Adrenal gland (tissue), 5 donors: ENCODE measurements at regions not wholly inside any gene's neighbourhood (a gene's known extent, or its start where the extent isn't known, plus 50 kb on each side); places are given as distances from the start of the nearest gene placed in this dataset.

Experiments used
- CTCF ChIP-seq, 6 experiments: fragments of 450-650 bp in 4 of 6; fragments of 200-600 bp in 2 of 6; sonication (generic) in 1 of 6; IDR thresholded peaks; 1 replicate in 5 of 6; 2 replicates in 1 of 6; pipeline versions ENCODE4 v1.5.1 to v1.8.0; 2016 to 2021; ENCODE audit warnings: antibody characterized with exemption in 6 of 6, mild to moderate bottlenecking in 2 of 6, moderate library complexity in 1 of 6
- POLR2A ChIP-seq, 2 donors: fragments of 450-650 bp; IDR thresholded peaks; one replicate each; pipeline ENCODE4 v1.6.1; 2017; ENCODE audit warnings: antibody characterized with exemption in 2 of 2, mild to moderate bottlenecking in 2 of 2, moderate library complexity in 1 of 2
- donor health status: DM: no; HTN: no; CAD: no.

- no peak for TF ChIP-seq CTCF (IDR thresholded peaks at IDR 0.05)
- no peak for TF ChIP-seq POLR2A (IDR thresholded peaks at IDR 0.05)
Observed at GRCh38 chr6:100117680-100118079, 123.7 kb upstream of the MCHR2 start.
